ENCODE measurements at regions not wholly inside any gene's neighbourhood (a gene's known extent, or its start where the extent isn't known, plus 50 kb on each side); places are given as distances from the start of the nearest gene placed in this dataset.
"Not testable (repeated sequence)": the region's sequence is repeated elsewhere in the genome, so short reads cannot be mapped to it uniquely, and the experiment has no call there.

DNA sequence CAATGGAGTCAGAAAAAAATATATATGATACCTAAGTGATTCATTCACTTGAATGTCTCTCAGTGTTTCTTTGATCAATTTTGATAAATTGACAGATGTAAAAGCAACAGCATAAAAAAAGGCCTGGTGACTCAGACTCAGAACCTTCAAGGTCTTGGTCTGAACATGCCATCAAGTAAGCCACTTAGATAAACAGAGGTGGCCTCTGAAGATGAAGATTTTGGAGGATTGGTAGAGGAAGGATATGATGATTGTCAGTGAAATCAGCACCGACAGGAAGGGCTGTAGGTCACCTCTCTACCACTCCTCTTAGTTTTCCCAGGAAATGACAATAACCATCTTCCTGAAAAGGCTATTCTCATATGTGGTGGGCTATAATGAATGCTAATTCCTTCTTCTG, 422.8 kb upstream of the EPHA7 start:
- DNase-seq: no peak
- Histone ChIP-seq H3K27ac (no peak overlapping the region), H3K9me3 (no peaks in the 10 kb centered on the region), H3K4me1 (ENCODE audit: insufficient read depth) (no peaks in the 10 kb centered on the region), H3K36me3 (no peaks in the 10 kb centered on the region), H3K27me3 (no peaks in the 10 kb centered on the region), H3K4me3 (no peak overlapping the region)
- TF ChIP-seq, protein P1, sequence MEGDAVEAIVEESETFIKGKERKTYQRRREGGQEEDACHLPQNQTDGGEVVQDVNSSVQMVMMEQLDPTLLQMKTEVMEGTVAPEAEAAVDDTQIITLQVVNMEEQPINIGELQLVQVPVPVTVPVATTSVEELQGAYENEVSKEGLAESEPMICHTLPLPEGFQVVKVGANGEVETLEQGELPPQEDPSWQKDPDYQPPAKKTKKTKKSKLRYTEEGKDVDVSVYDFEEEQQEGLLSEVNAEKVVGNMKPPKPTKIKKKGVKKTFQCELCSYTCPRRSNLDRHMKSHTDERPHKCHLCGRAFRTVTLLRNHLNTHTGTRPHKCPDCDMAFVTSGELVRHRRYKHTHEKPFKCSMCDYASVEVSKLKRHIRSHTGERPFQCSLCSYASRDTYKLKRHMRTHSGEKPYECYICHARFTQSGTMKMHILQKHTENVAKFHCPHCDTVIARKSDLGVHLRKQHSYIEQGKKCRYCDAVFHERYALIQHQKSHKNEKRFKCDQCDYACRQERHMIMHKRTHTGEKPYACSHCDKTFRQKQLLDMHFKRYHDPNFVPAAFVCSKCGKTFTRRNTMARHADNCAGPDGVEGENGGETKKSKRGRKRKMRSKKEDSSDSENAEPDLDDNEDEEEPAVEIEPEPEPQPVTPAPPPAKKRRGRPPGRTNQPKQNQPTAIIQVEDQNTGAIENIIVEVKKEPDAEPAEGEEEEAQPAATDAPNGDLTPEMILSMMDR (IDR thresholded peaks at IDR 0.05): no peak
- TF ChIP-seq EP300 (IDR thresholded peaks at IDR 0.05): no peak
- TF ChIP-seq POLR2A (IDR thresholded peaks at IDR 0.05): no peak
- intact Hi-C loops (cut with DNase I): no loop called here
- 74 to 89% (median 86%) methylated on average over 1 of the region's 1 CpG for WGBS, 3 donors

DNA sequence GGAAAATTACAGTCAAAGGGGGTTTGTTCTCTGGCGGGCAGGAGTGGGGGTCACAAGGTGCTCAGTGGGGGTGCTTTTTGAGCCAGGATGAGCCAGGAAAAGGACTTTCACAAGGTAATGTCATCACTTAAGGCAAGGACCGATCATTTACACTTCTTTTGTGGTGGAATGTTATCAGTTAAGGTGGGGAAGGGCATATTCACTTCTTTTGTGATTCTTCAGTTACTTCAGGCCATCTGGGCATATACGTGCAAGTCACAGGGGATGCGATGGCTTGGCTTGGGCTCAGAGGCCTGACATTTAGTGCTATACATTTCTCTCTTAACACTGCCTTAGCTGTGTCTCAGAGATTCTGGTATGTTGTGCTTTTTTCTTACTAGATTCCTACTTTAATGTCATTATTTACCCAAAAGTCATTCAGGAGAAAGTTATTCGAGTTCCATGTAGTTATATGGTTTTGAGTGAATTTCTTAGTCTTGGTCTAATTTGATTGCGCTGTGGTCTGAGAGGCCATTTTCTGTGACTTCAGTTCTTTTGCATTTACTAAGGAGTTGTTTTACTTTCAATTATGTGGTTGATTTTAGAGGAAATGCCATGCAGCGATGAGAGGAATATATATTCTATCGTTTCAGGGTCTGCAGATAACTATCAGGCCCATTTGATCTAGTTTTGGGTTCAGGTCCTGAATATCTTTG, 416.2 kb upstream of the EPHA7 start:
- H3K27me3 ChIP-seq; H3K4me1 ChIP-seq (ENCODE audit: insufficient read depth); H3K9me3 ChIP-seq; DNase-seq; H3K27ac ChIP-seq; H3K4me3 ChIP-seq; intact Hi-C loops (cut with DNase I); H3K36me3 ChIP-seq: not testable (repeated sequence)
- 82 to 92% (median 85%) methylated on average over 7 to 8 of the region's 8 CpGs for WGBS, 3 donors

DNA sequence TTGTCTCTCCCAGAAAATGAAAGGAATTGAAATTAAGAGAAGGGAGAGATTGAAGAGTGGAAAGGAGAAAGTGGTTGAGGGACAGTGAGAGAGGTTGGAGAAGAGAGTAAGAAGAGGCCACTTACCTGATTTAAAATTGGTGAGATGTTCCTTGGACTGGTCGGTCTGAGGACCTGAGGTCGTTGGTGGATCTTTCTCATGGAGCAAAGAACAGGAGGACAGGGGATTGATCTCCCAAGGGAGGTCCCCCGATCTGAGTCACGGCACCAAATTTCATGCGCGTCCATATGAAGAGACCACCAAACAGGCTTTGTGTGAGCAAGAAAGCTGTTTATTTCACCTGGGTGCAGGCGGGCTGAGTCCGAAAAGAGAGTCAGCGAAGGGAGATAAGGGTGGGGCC, 415.7 kb upstream of the EPHA7 start:
- DNase-seq; H3K36me3 ChIP-seq; H3K4me3 ChIP-seq; H3K27me3 ChIP-seq; H3K4me1 ChIP-seq (ENCODE audit: insufficient read depth); H3K9me3 ChIP-seq; intact Hi-C loops (cut with DNase I); H3K27ac ChIP-seq: not testable (repeated sequence)
- 80 to 89% (median 84%) methylated on average over 9 of the region's 9 CpGs for WGBS, 3 donors

DNA sequence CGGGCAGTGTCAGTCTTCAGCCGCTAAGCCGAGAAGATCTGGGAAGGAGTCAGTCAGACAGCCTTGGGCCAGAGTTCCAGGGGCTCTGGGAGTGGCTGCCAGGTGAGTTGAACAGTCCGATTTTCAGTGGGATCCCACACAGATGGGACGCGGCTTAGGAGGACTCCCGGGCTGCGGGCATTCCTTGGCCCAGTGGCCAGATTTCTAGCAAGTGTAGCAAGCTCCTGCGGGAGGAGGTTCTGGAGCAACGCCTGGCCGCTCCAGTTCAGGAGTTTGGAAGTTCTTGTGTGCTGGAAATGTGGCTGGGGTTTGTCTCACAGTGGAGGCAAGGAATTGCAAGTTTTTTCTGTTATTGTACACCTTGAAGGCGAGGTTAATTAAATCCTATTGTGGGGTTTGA, 414.0 kb upstream of the EPHA7 start:
- 87 to 100% (median 95%) methylated on average over 1 to 10 of the region's 12 CpGs for WGBS, 3 donors
- H3K27ac ChIP-seq; intact Hi-C loops (cut with DNase I); H3K27me3 ChIP-seq; H3K4me1 ChIP-seq (ENCODE audit: insufficient read depth); DNase-seq; H3K4me3 ChIP-seq; H3K9me3 ChIP-seq; H3K36me3 ChIP-seq: not testable (repeated sequence)

DNA sequence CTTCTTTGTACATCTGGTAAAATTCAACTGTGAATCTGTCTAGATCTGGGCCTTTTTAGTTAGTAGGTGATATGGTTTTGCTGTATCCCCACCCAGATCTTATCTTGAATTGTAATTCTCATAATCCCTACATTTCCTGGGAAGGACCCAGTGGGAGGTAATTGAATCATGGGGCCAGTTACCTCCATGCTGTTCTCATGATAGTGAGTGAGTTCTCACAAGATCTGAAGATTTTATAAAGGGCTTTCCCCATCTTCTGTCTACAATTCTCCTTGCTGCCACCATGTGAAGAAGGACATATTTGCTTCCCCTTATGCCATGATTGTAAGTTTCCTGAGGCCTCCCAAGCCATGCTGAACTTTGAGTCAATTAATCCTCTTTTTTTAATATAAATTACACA, 410.4 kb upstream of the EPHA7 start:
- intact Hi-C loops (cut with DNase I); H3K9me3 ChIP-seq; H3K27me3 ChIP-seq; H3K27ac ChIP-seq; H3K4me1 ChIP-seq (ENCODE audit: insufficient read depth); H3K36me3 ChIP-seq; DNase-seq; H3K4me3 ChIP-seq: not testable (repeated sequence)

DNA sequence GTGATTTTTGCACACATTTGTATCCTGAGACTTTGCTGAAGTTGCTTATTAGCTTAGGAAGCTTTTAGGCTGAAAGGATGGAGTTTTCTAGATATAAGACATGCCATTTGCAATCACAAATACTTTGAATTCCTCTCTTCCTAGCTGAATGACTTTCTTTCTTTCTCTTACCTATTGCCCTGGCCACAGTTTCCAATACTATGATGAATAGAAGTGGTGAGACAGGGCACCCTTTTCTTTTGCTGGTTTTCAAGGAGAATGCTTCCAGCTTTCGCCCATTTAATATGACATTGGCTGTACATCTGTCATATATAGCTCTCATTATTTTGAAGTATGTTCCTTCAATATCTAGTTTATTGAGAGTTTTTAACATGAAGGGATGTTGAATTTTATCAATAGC, 409.6 kb upstream of the EPHA7 start:
- no peak overlapping the region for H3K4me3 ChIP-seq

More for the DNA sequence above, 409.6 kb upstream of the EPHA7 start:
- Histone ChIP-seq H3K9me3 (no peaks in the 10 kb centered on the region), H3K27me3 (no peaks in the 10 kb centered on the region), H3K36me3 (no peaks in the 10 kb centered on the region), H3K27ac (no peak overlapping the region), H3K4me1 (ENCODE audit: insufficient read depth) (no peaks in the 10 kb centered on the region)
- TF ChIP-seq, protein P1 (IDR thresholded peaks at IDR 0.05): no peak
- TF ChIP-seq POLR2A (IDR thresholded peaks at IDR 0.05): no peak
- no peak for TF ChIP-seq EP300 (IDR thresholded peaks at IDR 0.05)
- DNase-seq: no peak
- WGBS, 3 donors: 88 to 98% (median 96%) methylated on average over 1 of the region's 1 CpG
- intact Hi-C loops (cut with DNase I): no loop called here

All from ovary (tissue), 7 donors.